Spleen (tissue), 7 donors: ENCODE measurements at regions not wholly inside any gene's neighbourhood (a gene's known extent, or its start where the extent isn't known, plus 50 kb on each side); places are given as distances from the start of the nearest gene placed in this dataset.

Experiments used
- CTCF ChIP-seq, 11 experiments: fragments of 200-600 bp in 7 of 11; fragments of 450-650 bp in 4 of 11; sonication (generic) in 4 of 11; IDR thresholded peaks in 8 of 11; conservative IDR thresholded peaks in 3 of 11; 1 replicate in 7 of 11; 2 replicates in 4 of 11; pipeline versions ENCODE4 v1.4.0 to v1.8.0; 2016 to 2021; ENCODE audit warnings: antibody characterized with exemption in 11 of 11, inconsistent platforms in 4 of 11, mild to moderate bottlenecking in 1 of 11
- POLR2A ChIP-seq, 3 donors: fragments of 450-650 bp; IDR thresholded peaks; one replicate each; pipeline ENCODE4 v1.5.1; 2017; ENCODE audit warnings: antibody characterized with exemption in 3 of 3, mild to moderate bottlenecking in 1 of 3
- donor health status: DM: no; HTN: no; CAD: no; lungs with moderate emphysema.
- donor health status: DM: no; HTN: no; CAD: no.
- donor health status: DM: no; HTN: no; CAD: no.

GRCh38 chr1:198096390-198096789 is 60.4 kb upstream of the NEK7 start:
- TF ChIP-seq CTCF (IDR thresholded peaks at IDR 0.05 in 8 of 11, conservative IDR thresholded peaks at IDR 0.05 in 3 of 11) (no peak), POLR2A (IDR thresholded peaks at IDR 0.05) (no peak)
